ENCODE measurements at regions not wholly inside any gene's neighbourhood (a gene's known extent, or its start where the extent isn't known, plus 50 kb on each side); places are given as distances from the start of the nearest gene placed in this dataset.

DNA sequence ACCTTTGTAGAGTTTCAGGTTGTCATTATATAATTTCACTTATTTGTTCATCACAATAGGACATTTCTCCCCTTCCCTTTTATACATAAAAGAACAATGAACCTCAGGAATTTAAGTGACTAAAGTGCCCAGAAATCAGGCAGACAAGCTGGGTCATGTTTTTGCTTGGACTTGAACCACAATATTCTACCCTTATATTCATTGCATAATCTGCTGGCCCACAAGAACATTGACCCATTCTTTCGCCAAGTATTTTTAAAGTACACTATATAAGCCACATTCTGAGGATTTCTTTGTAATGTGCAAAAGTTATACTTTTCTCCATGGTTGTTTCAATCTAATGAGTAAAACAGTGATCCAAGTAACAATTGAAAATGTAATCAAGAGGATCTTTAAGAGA, 637.5 kb upstream of the SLIT2 start:
- Histone ChIP-seq H3K18ac (ENCODE audit: low read length) (no peak overlapping the region), H4K12ac (ENCODE audit: low read depth, low read length) (no peak overlapping the region), H3K23ac (ENCODE audit: low read length) (no peak overlapping the region), H3K36me3 (ENCODE audit: control insufficient read depth in 1 of 2, insufficient read depth in 2 of 2, low read length in 2 of 2) (no peaks in the 10 kb centered on the region), H3K27ac (ENCODE audit: low read depth, low read length) (no peak overlapping the region), H3K27me3 (ENCODE audit: insufficient read depth, low read length) (no peaks in the 10 kb centered on the region), H3K4me1 (ENCODE audit: control insufficient read depth in 1 of 2, insufficient read depth in 2 of 2, low read length in 2 of 2) (peaks cover 0 to 4% of the 10 kb centered on the region in 2 experiments), H2BK5ac (ENCODE audit: low read depth, low read length, poor library complexity) (no peak overlapping the region), H2BK120ac (ENCODE audit: insufficient read depth, low read length, poor library complexity) (no peak overlapping the region), H3K9ac (ENCODE audit: low read length) (no peak overlapping the region), H3K14ac (ENCODE audit: low read length) (no peak overlapping the region), H2BK12ac (ENCODE audit: low read length) (no peak overlapping the region), H3K4me3 (ENCODE audit: low read depth, low read length) (no peak overlapping the region), H3K79me2 (ENCODE audit: control insufficient read depth, insufficient read depth, low read length, poor library complexity) (no peaks in the 10 kb centered on the region), H4K91ac (ENCODE audit: low read depth, low read length) (no peak overlapping the region), H2AFZ (ENCODE audit: insufficient read depth, low read length, poor library complexity) (no peak overlapping the region), H3K9me3 (ENCODE audit: insufficient read depth, low read depth, low read length) (peaks cover 4% of the 10 kb centered on the region), H3K4ac (ENCODE audit: low read depth, low read length) (no peak overlapping the region), H4K8ac (ENCODE audit: low read depth, low read length) (no peak overlapping the region), H3K4me2 (ENCODE audit: low read length) (no peak overlapping the region), H3K79me1 (ENCODE audit: low read length) (no peaks in the 10 kb centered on the region), H2AK5ac (ENCODE audit: low read length) (no peak overlapping the region)
- no peak for DNase-seq
- WGBS (ENCODE audit: extremely low coverage, insufficient coverage, insufficient read length): no CpG with 5 or more reads among the region's 1 CpG

GRCh38 chr4:19596342-19596741, 655.4 kb upstream of the SLIT2 start:
- H3K9me3 ChIP-seq (ENCODE audit: insufficient read depth, low read depth, low read length): no peaks in the 10 kb centered on the region
- H4K91ac ChIP-seq (ENCODE audit: low read depth, low read length): no peak overlapping the region
- H2AFZ ChIP-seq (ENCODE audit: insufficient read depth, low read length, poor library complexity): no peak overlapping the region
- no peak overlapping the region for H2BK5ac ChIP-seq (ENCODE audit: low read depth, low read length, poor library complexity)
- H3K9ac ChIP-seq (ENCODE audit: low read length): no peak overlapping the region
- no peak overlapping the region for H3K4me3 ChIP-seq (ENCODE audit: low read depth, low read length)
- H3K27ac ChIP-seq (ENCODE audit: low read depth, low read length): no peak overlapping the region
- H3K4ac ChIP-seq (ENCODE audit: low read depth, low read length): no peak overlapping the region
- H4K8ac ChIP-seq (ENCODE audit: low read depth, low read length): no peak overlapping the region
- H2BK120ac ChIP-seq (ENCODE audit: insufficient read depth, low read length, poor library complexity): no peak overlapping the region
- WGBS (ENCODE audit: extremely low coverage, insufficient coverage, insufficient read length): no CpG with 5 or more reads among the region's 2 CpGs
- no peaks in the 10 kb centered on the region for H3K36me3 ChIP-seq (ENCODE audit: control insufficient read depth in 1 of 2, insufficient read depth in 2 of 2, low read length in 2 of 2)
- no peaks in the 10 kb centered on the region for H3K79me1 ChIP-seq (ENCODE audit: low read length)
- H3K14ac ChIP-seq (ENCODE audit: low read length): no peak overlapping the region
- no peak overlapping the region for H2BK12ac ChIP-seq (ENCODE audit: low read length)
- no peak overlapping the region for H3K18ac ChIP-seq (ENCODE audit: low read length)
- no peak overlapping the region for H4K12ac ChIP-seq (ENCODE audit: low read depth, low read length)
- no peak overlapping the region for H3K23ac ChIP-seq (ENCODE audit: low read length)
- no peaks in the 10 kb centered on the region for H3K4me1 ChIP-seq (ENCODE audit: control insufficient read depth in 1 of 2, insufficient read depth in 2 of 2, low read length in 2 of 2)
- H3K4me2 ChIP-seq (ENCODE audit: low read length): no peak overlapping the region
- no peak overlapping the region for H2AK5ac ChIP-seq (ENCODE audit: low read length)
- no peak for DNase-seq
- H3K79me2 ChIP-seq (ENCODE audit: control insufficient read depth, insufficient read depth, low read length, poor library complexity): no peaks in the 10 kb centered on the region
- H3K27me3 ChIP-seq (ENCODE audit: insufficient read depth, low read length): no peaks in the 10 kb centered on the region

DNA sequence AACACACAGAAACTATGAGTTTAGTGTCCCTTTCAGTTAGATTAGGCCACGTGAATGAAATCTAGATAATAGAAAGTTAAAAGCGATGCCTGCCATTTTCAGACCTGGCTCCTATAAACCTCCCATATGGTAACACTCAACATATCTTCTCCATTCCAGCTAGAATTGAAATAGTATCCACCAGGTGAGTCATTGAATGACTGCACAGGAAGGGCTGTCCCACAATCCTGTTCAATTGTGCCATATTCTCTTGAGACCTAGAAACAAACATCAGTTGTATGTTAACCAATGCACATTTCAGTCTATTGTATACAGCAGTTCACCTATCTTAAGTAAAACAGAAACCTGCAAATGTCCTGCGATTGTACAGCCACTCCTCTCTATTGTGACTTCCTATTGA, 659.3 kb upstream of the SLIT2 start:
- no CpG with 5 or more reads among the region's 3 CpGs for WGBS (ENCODE audit: extremely low coverage, insufficient coverage, insufficient read length)
- Histone ChIP-seq H3K23ac (ENCODE audit: low read length) (no peak overlapping the region), H3K79me1 (ENCODE audit: low read length) (no peaks in the 10 kb centered on the region), H3K27me3 (ENCODE audit: insufficient read depth, low read length) (no peaks in the 10 kb centered on the region), H3K79me2 (ENCODE audit: control insufficient read depth, insufficient read depth, low read length, poor library complexity) (no peaks in the 10 kb centered on the region), H3K4ac (ENCODE audit: low read depth, low read length) (no peak overlapping the region), H2BK12ac (ENCODE audit: low read length) (no peak overlapping the region), H4K12ac (ENCODE audit: low read depth, low read length) (no peak overlapping the region), H4K91ac (ENCODE audit: low read depth, low read length) (no peak overlapping the region), H2BK5ac (ENCODE audit: low read depth, low read length, poor library complexity) (no peak overlapping the region), H3K4me3 (ENCODE audit: low read depth, low read length) (no peak overlapping the region), H2AK5ac (ENCODE audit: low read length) (no peak overlapping the region), H3K4me1 (ENCODE audit: control insufficient read depth in 1 of 2, insufficient read depth in 2 of 2, low read length in 2 of 2) (no peaks in the 10 kb centered on the region), H3K9ac (ENCODE audit: low read length) (no peak overlapping the region), H3K18ac (ENCODE audit: low read length) (no peak overlapping the region), H3K14ac (ENCODE audit: low read length) (no peak overlapping the region), H3K27ac (ENCODE audit: low read depth, low read length) (no peak overlapping the region), H3K9me3 (ENCODE audit: insufficient read depth, low read depth, low read length) (no peaks in the 10 kb centered on the region), H2BK120ac (ENCODE audit: insufficient read depth, low read length, poor library complexity) (no peak overlapping the region), H4K8ac (ENCODE audit: low read depth, low read length) (no peak overlapping the region), H2AFZ (ENCODE audit: insufficient read depth, low read length, poor library complexity) (no peak overlapping the region), H3K4me2 (ENCODE audit: low read length) (no peak overlapping the region), H3K36me3 (ENCODE audit: control insufficient read depth in 1 of 2, insufficient read depth in 2 of 2, low read length in 2 of 2) (no peaks in the 10 kb centered on the region)
- DNase-seq: no peak

GRCh38 chr4:19583827-19584569, 667.7 kb upstream of the SLIT2 start:
- H3K4me2 ChIP-seq (ENCODE audit: low read length): no peak overlapping the region
- no peak overlapping the region for H3K4me3 ChIP-seq (ENCODE audit: low read depth, low read length)

More at GRCh38 chr4:19583827-19584569, 667.7 kb upstream of the SLIT2 start:
- H3K14ac ChIP-seq (ENCODE audit: low read length): no peak overlapping the region
- no peak overlapping the region for H4K12ac ChIP-seq (ENCODE audit: low read depth, low read length)
- no peak overlapping the region for H3K18ac ChIP-seq (ENCODE audit: low read length)
- no peak overlapping the region for H4K8ac ChIP-seq (ENCODE audit: low read depth, low read length)
- H2BK5ac ChIP-seq (ENCODE audit: low read depth, low read length, poor library complexity): no peak overlapping the region
- H3K9me3 ChIP-seq (ENCODE audit: insufficient read depth, low read depth, low read length): no peaks in the 10 kb centered on the region
- no peaks in the 10 kb centered on the region for H3K36me3 ChIP-seq (ENCODE audit: control insufficient read depth in 1 of 2, insufficient read depth in 2 of 2, low read length in 2 of 2)
- no peak overlapping the region for H2AK5ac ChIP-seq (ENCODE audit: low read length)
- no peaks in the 10 kb centered on the region for H3K79me1 ChIP-seq (ENCODE audit: low read length)
- H2AFZ ChIP-seq (ENCODE audit: insufficient read depth, low read length, poor library complexity): no peak overlapping the region
- H3K27ac ChIP-seq (ENCODE audit: low read depth, low read length): no peak overlapping the region
- no peak overlapping the region for H2BK12ac ChIP-seq (ENCODE audit: low read length)
- WGBS (ENCODE audit: extremely low coverage, insufficient coverage, insufficient read length): no CpG with 5 or more reads among the region's 4 CpGs
- H3K4ac ChIP-seq (ENCODE audit: low read depth, low read length): no peak overlapping the region
- no peaks in the 10 kb centered on the region for H3K27me3 ChIP-seq (ENCODE audit: insufficient read depth, low read length)
- H3K9ac ChIP-seq (ENCODE audit: low read length): no peak overlapping the region
- H3K79me2 ChIP-seq (ENCODE audit: control insufficient read depth, insufficient read depth, low read length, poor library complexity): no peaks in the 10 kb centered on the region
- DNase-seq: peak in 1 of 2 donors; percentile 3
- H2BK120ac ChIP-seq (ENCODE audit: insufficient read depth, low read length, poor library complexity): no peak overlapping the region
- H4K91ac ChIP-seq (ENCODE audit: low read depth, low read length): no peak overlapping the region
- no peak overlapping the region for H3K23ac ChIP-seq (ENCODE audit: low read length)
- no peaks in the 10 kb centered on the region for H3K4me1 ChIP-seq (ENCODE audit: control insufficient read depth in 1 of 2, insufficient read depth in 2 of 2, low read length in 2 of 2)
